Heart left ventricle (tissue), 16 donors: ENCODE measurements at regions not wholly inside any gene's neighbourhood (a gene's known extent, or its start where the extent isn't known, plus 50 kb on each side); places are given as distances from the start of the nearest gene placed in this dataset.

Experiments used
- ATAC-seq, 4 donors: fragments of 200-7000 bp; cut with Tn5 transposase; one replicate each; pipeline ENCODE4 v1.9.1; 2020 to 2022; ENCODE audit warnings: moderate library complexity in 4 of 4, mild to moderate bottlenecking in 3 of 4, moderate number of reproducible peaks in 1 of 4
- DNase-seq, 5 donors: peaks; one replicate each; pipeline ENCODE4 v3.0.0-alpha.2; 2020
- H3K27ac ChIP-seq, 12 donors: fragments of 200-600 bp; sonication (generic) in 4 of 12; one replicate each; pipeline versions ENCODE4 v1.5.0 to v1.8.0; 2016 to 2022; ENCODE audit warnings: mild to moderate bottlenecking in 2 of 12
- H3K27me3 ChIP-seq, 9 donors: fragments of 200-600 bp; sonication (generic) in 2 of 9; one replicate each; pipeline versions ENCODE4 v1.5.1 to v1.8.0; 2016 to 2022; ENCODE audit warnings: mild to moderate bottlenecking in 3 of 9
- H3K36me3 ChIP-seq, 9 donors: fragments of 200-600 bp; sonication (generic) in 2 of 9; one replicate each; pipeline versions ENCODE4 v1.5.0 to v1.8.0; 2018 to 2022; ENCODE audit warnings: mild to moderate bottlenecking in 2 of 9
- H3K4me1 ChIP-seq, 12 donors: fragments of 200-600 bp; sonication (generic) in 4 of 12; one replicate each; pipeline versions ENCODE4 v1.5.0 to v1.8.0; 2016 to 2022; ENCODE audit warnings: mild to moderate bottlenecking in 3 of 12
- H3K4me3 ChIP-seq, 12 donors: fragments of 200-600 bp; sonication (generic) in 4 of 12; one replicate each; pipeline versions ENCODE4 v1.5.0 to v1.8.0; 2017 to 2022; ENCODE audit warnings: mild to moderate bottlenecking in 9 of 12, moderate library complexity in 4 of 12
- H3K9me3 ChIP-seq, 12 donors: fragments of 200-600 bp; sonication (generic) in 4 of 12; one replicate each; pipeline versions ENCODE4 v1.5.0 to v1.8.0; 2016 to 2022; ENCODE audit warnings: mild to moderate bottlenecking in 1 of 12
- POLR2A ChIP-seq, 2 donors: fragments of 450-650 bp; IDR thresholded peaks; one replicate each; pipeline ENCODE4 v1.6.1; 2017; ENCODE audit warnings: antibody characterized with exemption in 2 of 2, mild to moderate bottlenecking in 2 of 2, moderate library complexity in 2 of 2
- WGBS, 4 donors: extraction: QIAGEN DNeasy Blood & Tissue Kit in 2 of 4; methylation state at CpG; one replicate each; pipeline versions ENCODE4 v1.1.5 to v1.1.7; 2013 to 2018; 5-methylcytosine and 5-hydroxymethylcytosine counted together
- intact Hi-C, 10 donors: fragments of 100-400 bp; cut with DNase I; formaldehyde crosslinking; loops; one replicate each; pipeline versions ENCODE4 v1.11.1 to v1.14.2; 2022
- TF ChIP-seq, protein P1 (sequence below), 12 donors: fragments of 200-600 bp; sonication (generic) in 4 of 12; IDR thresholded peaks; one replicate each; pipeline versions ENCODE4 v1.5.0 to v1.8.0; 2018 to 2022; ENCODE audit warnings: antibody characterized with exemption in 12 of 12, mild to moderate bottlenecking in 5 of 12
- donor health status: ischemic (EF 13 %, LVEDD 7.1; RV severe dilation, severe dysfunction).
- donor health status: healthy with polysubstance abuse.
- donor health status: DM: no; HTN: yes; CAD: no.
- donor health status: DM: no; HTN: no; CAD: no.
- donor health status: ischemic (EF 25% LVEDD 6.9; RV normal size, moderate dysfunction).
- donor health status: ischemic (EF 25% LVEDD 5.7; RV mildly dilated, moderate dysfunction).
- donor health status: healthy.
- donor health status: DM: yes; HTN: yes; CAD: no.
- donor health status: ischemic (EF 35%, LVEDD 5.7; RV mildly dilated, moderate dysfunction).
- donor health status: nonischemic (EF 11% LVEDD 7.7; RV severe dilation, severe dysfunction).
- donor health status: DM: yes; HTN: yes; CAD: no.
- donor health status: PGD.
- donor health status: ischemic (EF 29% LVEDD 5.4; RV normal size, mild dysfunction).
- donor health status: nonischemic (EF 23%, LVEDD 6.1; RV moderate dilation, normal function).

- Histone ChIP-seq H3K9me3 (peaks cover 0 to under 1% (median 0%) of the 10 kb centered on the region in 12 donors), H3K36me3 (no peaks in the 10 kb centered on the region), H3K27ac (no peak overlapping the region), H3K4me1 (no peaks in the 10 kb centered on the region), H3K4me3 (no peak overlapping the region), H3K27me3 (no peaks in the 10 kb centered on the region)
- TF ChIP-seq POLR2A (IDR thresholded peaks at IDR 0.05): no peak
- TF ChIP-seq, protein P1, sequence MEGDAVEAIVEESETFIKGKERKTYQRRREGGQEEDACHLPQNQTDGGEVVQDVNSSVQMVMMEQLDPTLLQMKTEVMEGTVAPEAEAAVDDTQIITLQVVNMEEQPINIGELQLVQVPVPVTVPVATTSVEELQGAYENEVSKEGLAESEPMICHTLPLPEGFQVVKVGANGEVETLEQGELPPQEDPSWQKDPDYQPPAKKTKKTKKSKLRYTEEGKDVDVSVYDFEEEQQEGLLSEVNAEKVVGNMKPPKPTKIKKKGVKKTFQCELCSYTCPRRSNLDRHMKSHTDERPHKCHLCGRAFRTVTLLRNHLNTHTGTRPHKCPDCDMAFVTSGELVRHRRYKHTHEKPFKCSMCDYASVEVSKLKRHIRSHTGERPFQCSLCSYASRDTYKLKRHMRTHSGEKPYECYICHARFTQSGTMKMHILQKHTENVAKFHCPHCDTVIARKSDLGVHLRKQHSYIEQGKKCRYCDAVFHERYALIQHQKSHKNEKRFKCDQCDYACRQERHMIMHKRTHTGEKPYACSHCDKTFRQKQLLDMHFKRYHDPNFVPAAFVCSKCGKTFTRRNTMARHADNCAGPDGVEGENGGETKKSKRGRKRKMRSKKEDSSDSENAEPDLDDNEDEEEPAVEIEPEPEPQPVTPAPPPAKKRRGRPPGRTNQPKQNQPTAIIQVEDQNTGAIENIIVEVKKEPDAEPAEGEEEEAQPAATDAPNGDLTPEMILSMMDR (IDR thresholded peaks at IDR 0.05): no peak
- ATAC-seq (no peak), DNase-seq (no peak)
- WGBS, 4 donors: 87 to 100% (median 92%) methylated on average over 1 of the region's 1 CpG
- intact Hi-C loops: loop anchor here in 9 of 10 donors (5.0 to 10.0 kb wide), 6 partner anchors 151 to 763 kb away; no protein-coding TSS in a partner anchor
Measured at GRCh38 chr3:99021466-99021865, 120.0 kb upstream of the DCBLD2 start.

DNA sequence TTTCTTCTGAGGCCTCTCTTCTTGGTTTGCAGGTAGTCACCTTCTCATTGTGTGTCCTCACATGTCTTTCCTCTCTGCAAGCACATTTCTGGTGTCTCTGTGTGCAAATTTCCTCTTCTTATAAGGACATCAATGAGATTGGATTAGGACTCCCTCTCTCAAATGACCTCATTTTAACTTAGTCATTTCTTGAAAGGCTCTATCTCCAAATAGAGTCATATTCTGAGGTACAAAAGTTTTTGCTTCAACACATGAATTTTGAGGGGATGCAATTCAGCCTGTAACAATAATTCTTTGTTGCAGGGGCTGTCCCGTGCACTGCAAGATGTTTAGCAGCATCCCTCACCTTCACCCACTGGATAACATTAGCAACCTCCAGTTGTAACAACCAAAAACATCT is 115.0 kb upstream of the DCBLD2 start:
- DNase-seq (no peak), ATAC-seq (no peak)
- no peak overlapping the region for H3K27ac ChIP-seq
- H3K27me3 ChIP-seq: no peaks in the 10 kb centered on the region
- no peaks in the 10 kb centered on the region for H3K9me3 ChIP-seq
- no peaks in the 10 kb centered on the region for H3K4me1 ChIP-seq
- intact Hi-C loops: loop anchor here in 1 of 10 donors (5.0 kb wide), 1 partner anchor 791 kb away; no protein-coding TSS in a partner anchor
- no peaks in the 10 kb centered on the region for H3K36me3 ChIP-seq
- H3K4me3 ChIP-seq: no peak overlapping the region
- TF ChIP-seq, protein P1 (IDR thresholded peaks at IDR 0.05): no peak
- TF ChIP-seq POLR2A (IDR thresholded peaks at IDR 0.05): no peak
- 67 to 89% (median 81%) methylated on average over 1 of the region's 1 CpG for WGBS, 4 donors

- ATAC-seq: no peak
- intact Hi-C loops: no loop called here
- TF ChIP-seq POLR2A (IDR thresholded peaks at IDR 0.05): no peak
- TF ChIP-seq, protein P1 (IDR thresholded peaks at IDR 0.05): no peak
- no peaks in the 10 kb centered on the region for H3K36me3 ChIP-seq
- no peaks in the 10 kb centered on the region for H3K9me3 ChIP-seq
- WGBS, 4 donors: 40 to 64% (median 43%) methylated on average over 3 of the region's 3 CpGs
- DNase-seq: no peak
- H3K4me1 ChIP-seq: no peaks in the 10 kb centered on the region
- no peaks in the 10 kb centered on the region for H3K27me3 ChIP-seq
- no peak overlapping the region for H3K27ac ChIP-seq
- no peak overlapping the region for H3K4me3 ChIP-seq
Measured at GRCh38 chr3:99013777-99014315, 112.4 kb upstream of the DCBLD2 start.

DNA sequence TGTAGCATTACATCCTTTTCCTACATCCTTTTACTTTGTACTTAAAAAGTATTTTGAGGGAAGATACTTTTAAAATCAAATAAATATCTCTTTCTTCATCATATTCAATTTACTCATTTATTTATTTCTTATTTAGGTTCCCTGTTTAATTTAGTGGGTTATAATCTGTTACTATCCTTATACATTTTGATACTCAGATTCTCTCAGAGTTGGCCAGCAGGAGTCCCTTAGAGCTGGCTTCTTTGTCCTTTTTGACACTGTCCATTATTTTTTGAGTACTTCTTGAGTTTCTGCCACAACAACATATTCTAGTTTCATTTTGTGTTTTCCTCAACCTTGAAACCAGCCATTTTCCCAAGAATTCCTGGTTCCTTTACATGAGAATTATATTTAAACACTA is 111.6 kb upstream of the DCBLD2 start:
- Histone ChIP-seq H3K36me3 (no peaks in the 10 kb centered on the region), H3K27ac (no peak overlapping the region), H3K4me3 (no peak overlapping the region), H3K27me3 (no peaks in the 10 kb centered on the region), H3K4me1 (no peaks in the 10 kb centered on the region), H3K9me3 (no peaks in the 10 kb centered on the region)
- no peak for TF ChIP-seq POLR2A (IDR thresholded peaks at IDR 0.05)
- TF ChIP-seq, protein P1 (IDR thresholded peaks at IDR 0.05): no peak
- ATAC-seq: no peak
- DNase-seq: no peak
- intact Hi-C loops: no loop called here
